H1 (cell line): ENCODE measurements at regions not wholly inside any gene's neighbourhood (a gene's known extent, or its start where the extent isn't known, plus 50 kb on each side); places are given as distances from the start of the nearest gene placed in this dataset.

ENCODE experiments used
- CTCF ChIP-seq, 3 experiments: IDR thresholded peaks; 1 replicate in 2 of 3; 2 replicates in 1 of 3; pipeline versions ENCODE4 v1.5.1 to v1.6.1; 2011; ENCODE audit warnings: low read length in 3 of 3, mild to moderate bottlenecking in 3 of 3, inconsistent platforms in 2 of 3, low read depth in 1 of 3, moderate library complexity in 1 of 3; ENCODE audit not compliant: insufficient read depth in 1 of 3; ENCODE audit errors: control extremely low read depth in 1 of 3
- TAF1 ChIP-seq: IDR thresholded peaks from 2 replicates; pipeline ENCODE4 v1.6.1; 2011; ENCODE audit warnings: mild to moderate bottlenecking, low read depth, low read length

DNA sequence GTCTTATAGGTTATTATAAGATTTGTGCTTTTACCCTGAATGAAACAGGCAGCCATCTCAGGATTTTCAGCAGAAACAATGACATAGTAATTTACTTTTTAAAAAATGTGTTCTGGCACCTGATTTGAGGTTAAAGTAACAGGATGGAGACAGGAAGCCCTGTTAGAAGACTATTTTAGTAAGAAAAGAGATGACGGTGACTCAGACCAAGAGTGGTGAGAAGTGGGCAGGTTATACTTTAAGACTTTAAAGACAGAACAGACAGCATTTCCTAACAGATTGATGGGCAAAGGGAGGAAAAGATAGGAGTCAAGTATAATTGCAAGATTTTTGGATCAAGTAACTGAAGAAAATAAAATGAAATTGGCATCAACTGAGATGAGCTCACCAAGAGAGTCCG is 436.8 kb upstream of the NR5A2 start:
- TF ChIP-seq CTCF (IDR thresholded peaks at IDR 0.05; ENCODE audit: control extremely low read depth in 1 of 3, insufficient read depth in 1 of 3, low read depth in 1 of 3, low read length in 3 of 3) (no peak), TAF1 (no peak)
